Fibroblast of lung (primary cell): ENCODE measurements at regions not wholly inside any gene's neighbourhood (a gene's known extent, or its start where the extent isn't known, plus 50 kb on each side); places are given as distances from the start of the nearest gene placed in this dataset.

Experiments
- DNase-seq, 2 donors: peaks; one replicate each; pipeline versions ENCODE4 v3.0.0 to v3.0.0-alpha.2; 2010; ENCODE audit warnings: low read depth in 2 of 2
- H2AFZ ChIP-seq: 2 replicates; pipeline ENCODE4 v1.5.1; 2012; ENCODE audit warnings: low read length, control low read depth, inconsistent platforms
- H3K27ac ChIP-seq: 2 replicates; pipeline ENCODE4 v1.5.1; 2011; ENCODE audit warnings: low read length, control low read depth; ENCODE audit not compliant: insufficient read depth
- H3K27me3 ChIP-seq: 2 replicates; pipeline ENCODE4 v1.5.1; 2011; ENCODE audit warnings: mild to moderate bottlenecking, low read length; ENCODE audit not compliant: control insufficient read depth, insufficient read depth
- H3K36me3 ChIP-seq: 2 replicates; pipeline ENCODE4 v1.5.1; 2011; ENCODE audit warnings: low read length; ENCODE audit not compliant: control insufficient read depth, insufficient read depth
- H3K4me1 ChIP-seq: 2 replicates; pipeline ENCODE4 v1.5.1; 2011; ENCODE audit warnings: low read length; ENCODE audit not compliant: control insufficient read depth, insufficient read depth; ENCODE audit errors: extremely low read depth
- H3K4me2 ChIP-seq: 2 replicates; pipeline ENCODE4 v1.5.1; 2011; ENCODE audit warnings: low read length, control low read depth; ENCODE audit not compliant: insufficient read depth; ENCODE audit errors: extremely low read depth
- H3K4me3 ChIP-seq, 4 experiments: fragments of 200-600 bp in 1 of 4; sonication (generic) in 1 of 4; replicated peaks in 1 of 4; 2 replicates each; pipeline ENCODE4 v1.5.1; 2011 to 2016; ENCODE audit warnings: low read length in 4 of 4, low read depth in 3 of 4, mild to moderate bottlenecking in 3 of 4, control low read depth in 2 of 4, inconsistent platforms in 1 of 4, mixed read lengths in 1 of 4; ENCODE audit not compliant: insufficient read depth in 1 of 4; ENCODE audit errors: control extremely low read depth in 1 of 4
- H3K79me2 ChIP-seq: 2 replicates; pipeline ENCODE4 v1.5.1; 2012; ENCODE audit warnings: mild to moderate bottlenecking, low read length, inconsistent platforms; ENCODE audit not compliant: control insufficient read depth, insufficient read depth
- H3K9ac ChIP-seq: 2 replicates; pipeline ENCODE4 v1.5.1; 2011; ENCODE audit warnings: mild to moderate bottlenecking, low read length, control low read depth; ENCODE audit not compliant: insufficient read depth
- H3K9me3 ChIP-seq: 2 replicates; pipeline ENCODE4 v1.5.1; 2012; ENCODE audit warnings: low read depth, low read length; ENCODE audit not compliant: control insufficient read depth, insufficient read depth
- H4K20me1 ChIP-seq: 2 replicates; pipeline ENCODE4 v1.5.1; 2011; ENCODE audit warnings: low read length; ENCODE audit not compliant: control insufficient read depth, insufficient read depth; ENCODE audit errors: extremely low read depth
- EZH2 ChIP-seq: IDR thresholded peaks from 2 replicates; pipeline ENCODE4 v1.5.1; 2012; ENCODE audit warnings: low read length, control low read depth, mild to moderate bottlenecking; ENCODE audit errors: missing control alignments
- TF ChIP-seq, protein P1 (sequence below), 2 donors: IDR thresholded peaks in 1 of 2; conservative IDR thresholded peaks in 1 of 2; 1 replicate in 1 of 2; 2 replicates in 1 of 2; pipeline ENCODE4 v1.5.1; 2011 to 2012; ENCODE audit warnings: low read length in 2 of 2, control low read depth in 1 of 2, inconsistent platforms in 1 of 2, low read depth in 1 of 2, mild to moderate bottlenecking in 1 of 2

DNA sequence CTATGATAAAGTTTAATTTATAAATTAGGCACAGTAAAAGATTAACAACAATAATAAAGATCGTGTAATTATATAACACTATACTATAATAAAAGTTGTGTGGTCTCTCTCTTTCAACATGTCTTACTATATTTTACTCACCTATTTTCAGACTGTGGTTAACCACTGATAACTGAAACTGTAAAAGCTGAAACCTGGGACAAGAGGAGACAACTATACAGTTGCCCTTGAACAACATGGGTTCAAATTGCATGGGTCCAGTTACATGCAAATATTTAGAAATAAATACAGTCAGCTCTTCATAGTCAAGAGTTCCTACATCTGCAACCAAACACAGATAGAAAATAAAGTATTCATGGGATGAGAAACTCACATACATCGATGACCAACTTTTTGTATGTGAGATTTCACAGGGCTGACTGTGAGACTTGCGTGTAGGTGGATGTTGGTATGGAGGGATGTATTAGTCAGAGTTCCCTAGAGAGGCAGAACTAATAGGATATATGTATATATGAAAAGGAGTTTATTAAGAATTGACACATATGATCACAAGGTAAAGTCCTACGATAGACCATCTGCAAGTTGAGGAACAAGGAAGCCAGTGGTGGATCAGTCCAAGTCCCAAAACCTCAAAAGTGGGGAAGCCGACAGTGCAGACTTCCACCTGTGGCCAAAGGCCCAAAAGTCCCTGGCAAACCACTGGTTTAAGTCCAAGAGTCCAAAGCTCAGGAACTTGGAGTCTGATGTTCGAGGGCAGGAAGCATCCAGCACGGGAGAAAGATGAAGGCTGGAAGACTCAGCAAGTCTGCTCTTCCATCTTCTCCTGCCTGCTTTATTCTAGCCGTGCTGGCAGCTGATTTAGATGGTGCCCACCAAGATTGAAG is 359.5 kb downstream of the INSC start:
- DNase-seq, result no peak
- Histone ChIP-seq H4K20me1 (no peaks in the 10 kb centered on the region), H3K9ac (no peak overlapping the region), H3K4me1 (no peaks in the 10 kb centered on the region), H3K36me3 (no peaks in the 10 kb centered on the region), H3K27ac (no peak overlapping the region), H3K9me3 (no peaks in the 10 kb centered on the region), H2AFZ (no peak overlapping the region), H3K4me2 (no peak overlapping the region), H3K4me3 (no peak overlapping the region), H3K79me2 (no peaks in the 10 kb centered on the region), H3K27me3 (no peaks in the 10 kb centered on the region)
- TF ChIP-seq, protein P1, sequence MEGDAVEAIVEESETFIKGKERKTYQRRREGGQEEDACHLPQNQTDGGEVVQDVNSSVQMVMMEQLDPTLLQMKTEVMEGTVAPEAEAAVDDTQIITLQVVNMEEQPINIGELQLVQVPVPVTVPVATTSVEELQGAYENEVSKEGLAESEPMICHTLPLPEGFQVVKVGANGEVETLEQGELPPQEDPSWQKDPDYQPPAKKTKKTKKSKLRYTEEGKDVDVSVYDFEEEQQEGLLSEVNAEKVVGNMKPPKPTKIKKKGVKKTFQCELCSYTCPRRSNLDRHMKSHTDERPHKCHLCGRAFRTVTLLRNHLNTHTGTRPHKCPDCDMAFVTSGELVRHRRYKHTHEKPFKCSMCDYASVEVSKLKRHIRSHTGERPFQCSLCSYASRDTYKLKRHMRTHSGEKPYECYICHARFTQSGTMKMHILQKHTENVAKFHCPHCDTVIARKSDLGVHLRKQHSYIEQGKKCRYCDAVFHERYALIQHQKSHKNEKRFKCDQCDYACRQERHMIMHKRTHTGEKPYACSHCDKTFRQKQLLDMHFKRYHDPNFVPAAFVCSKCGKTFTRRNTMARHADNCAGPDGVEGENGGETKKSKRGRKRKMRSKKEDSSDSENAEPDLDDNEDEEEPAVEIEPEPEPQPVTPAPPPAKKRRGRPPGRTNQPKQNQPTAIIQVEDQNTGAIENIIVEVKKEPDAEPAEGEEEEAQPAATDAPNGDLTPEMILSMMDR (conservative IDR thresholded peaks at IDR 0.05 in 1 of 2, IDR thresholded peaks at IDR 0.05 in 1 of 2; ENCODE audit: low read depth in 1 of 2, low read length in 2 of 2), result no peak
- no peak for TF ChIP-seq EZH2

DNA sequence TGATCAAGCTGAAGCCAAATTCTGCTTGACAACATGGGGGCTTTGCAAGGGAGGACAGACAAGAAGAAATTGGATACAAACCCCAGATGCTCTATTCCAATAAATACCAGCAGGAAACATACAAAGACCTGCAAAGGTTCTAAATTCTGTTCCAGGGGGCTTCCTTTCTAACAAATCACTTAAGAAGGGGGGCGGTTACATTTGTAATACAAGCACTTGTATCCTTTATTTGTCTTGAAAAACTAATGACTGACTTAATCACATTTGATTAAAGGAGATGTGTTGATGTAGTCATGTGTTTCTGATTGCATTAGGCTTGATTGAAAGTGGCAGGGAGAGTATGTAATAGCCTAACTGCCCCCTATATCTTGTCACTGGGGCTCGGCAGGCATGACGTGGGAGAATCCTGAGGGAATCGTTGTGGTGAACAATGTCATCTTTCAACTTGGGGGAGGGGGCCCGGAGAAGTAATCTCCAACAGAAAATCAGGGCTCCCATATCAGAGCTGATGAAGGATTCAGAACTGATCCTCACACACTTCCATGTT is 361.7 kb downstream of the INSC start:
- no peak for DNase-seq
- Histone ChIP-seq H4K20me1 (no peaks in the 10 kb centered on the region), H3K36me3 (no peaks in the 10 kb centered on the region), H2AFZ (no peak overlapping the region), H3K4me1 (no peaks in the 10 kb centered on the region), H3K9ac (no peak overlapping the region), H3K27me3 (no peaks in the 10 kb centered on the region), H3K9me3 (no peaks in the 10 kb centered on the region), H3K4me3 (no peak overlapping the region), H3K79me2 (no peaks in the 10 kb centered on the region), H3K4me2 (no peak overlapping the region), H3K27ac (no peak overlapping the region)
- no peak for TF ChIP-seq EZH2
- TF ChIP-seq, protein P1 (conservative IDR thresholded peaks at IDR 0.05 in 1 of 2, IDR thresholded peaks at IDR 0.05 in 1 of 2; ENCODE audit: low read depth in 1 of 2, low read length in 2 of 2), result no peak

DNA sequence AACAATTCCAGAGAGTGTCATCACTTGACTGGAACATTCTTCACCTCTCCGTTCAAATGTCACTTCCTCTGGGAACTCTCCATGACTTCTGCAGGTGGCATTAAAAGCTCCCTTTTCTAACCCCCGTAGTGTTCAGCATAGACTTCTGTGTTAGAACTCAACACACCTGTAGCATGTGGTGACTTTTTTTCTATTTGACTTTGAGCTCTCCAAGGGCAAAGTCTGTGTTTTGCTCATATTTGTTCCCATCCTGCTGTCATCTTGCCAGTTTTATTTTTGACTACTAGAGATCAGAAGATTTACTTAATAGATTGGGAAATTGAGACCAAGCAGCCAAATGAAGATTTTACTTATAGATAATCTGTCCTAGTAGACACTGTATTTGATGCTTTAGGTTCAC is 367.1 kb downstream of the INSC start:
- Histone ChIP-seq H2AFZ (no peak overlapping the region), H4K20me1 (no peaks in the 10 kb centered on the region), H3K4me1 (no peaks in the 10 kb centered on the region), H3K36me3 (no peaks in the 10 kb centered on the region), H3K79me2 (no peaks in the 10 kb centered on the region), H3K4me2 (no peak overlapping the region), H3K27me3 (no peaks in the 10 kb centered on the region), H3K9ac (no peak overlapping the region), H3K4me3 (no peak overlapping the region), H3K27ac (no peak overlapping the region), H3K9me3 (no peaks in the 10 kb centered on the region)
- TF ChIP-seq, protein P1 (conservative IDR thresholded peaks at IDR 0.05 in 1 of 2, IDR thresholded peaks at IDR 0.05 in 1 of 2; ENCODE audit: low read depth in 1 of 2, low read length in 2 of 2), result no peak
- TF ChIP-seq EZH2, result no peak
- no peak for DNase-seq
